ENCODE measurements at regions not wholly inside any gene's neighbourhood (a gene's known extent, or its start where the extent isn't known, plus 50 kb on each side); places are given as distances from the start of the nearest gene placed in this dataset.

- Histone ChIP-seq H3K9me3 (ENCODE audit: control extremely low read depth in 1 of 5, control insufficient read depth in 4 of 5, insufficient read depth in 2 of 5, low read depth in 1 of 5, low read length in 4 of 5) (no peaks in the 10 kb centered on the region), H3K4me1 (ENCODE audit: control extremely low read depth in 1 of 4, control insufficient read depth in 4 of 4, insufficient read depth in 4 of 4, low read length in 3 of 4) (peaks cover 0 to 8% (median 6%) of the 10 kb centered on the region in 4 experiments), H3K27ac (ENCODE audit: insufficient read depth in 1 of 2, low read depth in 1 of 2, low read length in 2 of 2, poor library complexity in 1 of 2, severe bottlenecking in 2 of 2) (no peak overlapping the region), H3K36me3 (ENCODE audit: control insufficient read depth in 4 of 4, insufficient read depth in 4 of 4, low read length in 3 of 4) (no peaks in the 10 kb centered on the region), H3K27me3 (replicated peaks in 2 of 5; ENCODE audit: control insufficient read depth in 4 of 5, insufficient read depth in 5 of 5, low read length in 4 of 5) (no peaks in the 10 kb centered on the region), H3K4me3 (ENCODE audit: control insufficient read depth in 1 of 7, extremely low read depth in 1 of 7, insufficient read depth in 4 of 7, low read depth in 2 of 7, low read length in 6 of 7) (no peak overlapping the region)
- 100% methylated on average over 2 of the region's 3 CpGs for WGBS (ENCODE audit: insufficient coverage)
- ChIA-PET POLR2A (no interaction called here), CTCF (interaction anchor here (1.1 to 1.3 kb wide), 2 partner anchors 12 to 43 kb away, joined by 3 read pairs; no protein-coding TSS in a partner anchor)
- no peak for DNase-seq
Observed at GRCh38 chr18:44594799-44595467, 85.8 kb upstream of the SETBP1 start.

GRCh38 chr18:44597797-44598196 lies 82.9 kb upstream of the SETBP1 start:
- POLR2A ChIA-PET = interaction anchor here (0.6 kb wide), 1 partner anchor 735 kb away, joined by 4 read pairs; no protein-coding TSS in a partner anchor
- Histone ChIP-seq H3K4me3 (ENCODE audit: control insufficient read depth in 1 of 7, extremely low read depth in 1 of 7, insufficient read depth in 4 of 7, low read depth in 2 of 7, low read length in 6 of 7) (peak overlapping the region in 1 of 7 experiments; percentile 6), H3K9me3 (ENCODE audit: control extremely low read depth in 1 of 5, control insufficient read depth in 4 of 5, insufficient read depth in 2 of 5, low read depth in 1 of 5, low read length in 4 of 5) (no peaks in the 10 kb centered on the region), H3K27ac (ENCODE audit: insufficient read depth in 1 of 2, low read depth in 1 of 2, low read length in 2 of 2, poor library complexity in 1 of 2, severe bottlenecking in 2 of 2) (no peak overlapping the region), H3K4me1 (ENCODE audit: control extremely low read depth in 1 of 4, control insufficient read depth in 4 of 4, insufficient read depth in 4 of 4, low read length in 3 of 4) (peaks cover 0 to 8% (median 6%) of the 10 kb centered on the region in 4 experiments), H3K27me3 (replicated peaks in 2 of 5; ENCODE audit: control insufficient read depth in 4 of 5, insufficient read depth in 5 of 5, low read length in 4 of 5) (no peaks in the 10 kb centered on the region), H3K36me3 (ENCODE audit: control insufficient read depth in 4 of 4, insufficient read depth in 4 of 4, low read length in 3 of 4) (no peaks in the 10 kb centered on the region)
- CTCF ChIA-PET = interaction anchor here (1.6 kb wide), 1 partner anchor 11 kb away, joined by 3 read pairs; no protein-coding TSS in a partner anchor
- no peak for DNase-seq
- WGBS (ENCODE audit: insufficient coverage) = 95% methylated on average over 2 of the region's 3 CpGs

- Histone ChIP-seq H3K36me3 (ENCODE audit: control insufficient read depth in 4 of 4, insufficient read depth in 4 of 4, low read length in 3 of 4) (no peaks in the 10 kb centered on the region), H3K27me3 (replicated peaks in 2 of 5; ENCODE audit: control insufficient read depth in 4 of 5, insufficient read depth in 5 of 5, low read length in 4 of 5) (no peaks in the 10 kb centered on the region), H3K4me3 (ENCODE audit: control insufficient read depth in 1 of 7, extremely low read depth in 1 of 7, insufficient read depth in 4 of 7, low read depth in 2 of 7, low read length in 6 of 7) (no peak overlapping the region), H3K4me1 (ENCODE audit: control extremely low read depth in 1 of 4, control insufficient read depth in 4 of 4, insufficient read depth in 4 of 4, low read length in 3 of 4) (peaks cover 0 to 8% (median 6%) of the 10 kb centered on the region in 4 experiments), H3K9me3 (ENCODE audit: control extremely low read depth in 1 of 5, control insufficient read depth in 4 of 5, insufficient read depth in 2 of 5, low read depth in 1 of 5, low read length in 4 of 5) (no peaks in the 10 kb centered on the region), H3K27ac (ENCODE audit: insufficient read depth in 1 of 2, low read depth in 1 of 2, low read length in 2 of 2, poor library complexity in 1 of 2, severe bottlenecking in 2 of 2) (no peak overlapping the region)
- DNase-seq = no peak
- CTCF ChIA-PET = interaction anchor here (1.3 kb wide), 1 partner anchor 12 kb away, joined by 3 read pairs; no protein-coding TSS in a partner anchor
- WGBS (ENCODE audit: insufficient coverage) = 91% methylated on average over 4 of the region's 4 CpGs
- POLR2A ChIA-PET = interaction anchor here (0.6 kb wide), 1 partner anchor 735 kb away, joined by 4 read pairs; no protein-coding TSS in a partner anchor
Observed at GRCh38 chr18:44598514-44598913, 82.2 kb upstream of the SETBP1 start.

GRCh38 chr18:44599412-44599811 lies 81.3 kb upstream of the SETBP1 start:
- Histone ChIP-seq H3K36me3 (ENCODE audit: control insufficient read depth in 4 of 4, insufficient read depth in 4 of 4, low read length in 3 of 4) (no peaks in the 10 kb centered on the region), H3K4me3 (ENCODE audit: control insufficient read depth in 1 of 7, extremely low read depth in 1 of 7, insufficient read depth in 4 of 7, low read depth in 2 of 7, low read length in 6 of 7) (no peak overlapping the region), H3K9me3 (ENCODE audit: control extremely low read depth in 1 of 5, control insufficient read depth in 4 of 5, insufficient read depth in 2 of 5, low read depth in 1 of 5, low read length in 4 of 5) (no peaks in the 10 kb centered on the region), H3K27me3 (replicated peaks in 2 of 5; ENCODE audit: control insufficient read depth in 4 of 5, insufficient read depth in 5 of 5, low read length in 4 of 5) (no peaks in the 10 kb centered on the region), H3K4me1 (ENCODE audit: control extremely low read depth in 1 of 4, control insufficient read depth in 4 of 4, insufficient read depth in 4 of 4, low read length in 3 of 4) (peaks cover 0 to 8% (median 6%) of the 10 kb centered on the region in 4 experiments), H3K27ac (ENCODE audit: insufficient read depth in 1 of 2, low read depth in 1 of 2, low read length in 2 of 2, poor library complexity in 1 of 2, severe bottlenecking in 2 of 2) (no peak overlapping the region)
- POLR2A ChIA-PET = interaction anchor here (0.7 kb wide), 1 partner anchor 182 kb away, joined by 8 read pairs; no protein-coding TSS in a partner anchor
- 96% methylated on average over 3 of the region's 4 CpGs for WGBS (ENCODE audit: insufficient coverage)
- no peak for DNase-seq
- CTCF ChIA-PET = interaction anchor here (1.3 kb wide), 1 partner anchor 13 kb away, joined by 3 read pairs; no protein-coding TSS in a partner anchor

DNA sequence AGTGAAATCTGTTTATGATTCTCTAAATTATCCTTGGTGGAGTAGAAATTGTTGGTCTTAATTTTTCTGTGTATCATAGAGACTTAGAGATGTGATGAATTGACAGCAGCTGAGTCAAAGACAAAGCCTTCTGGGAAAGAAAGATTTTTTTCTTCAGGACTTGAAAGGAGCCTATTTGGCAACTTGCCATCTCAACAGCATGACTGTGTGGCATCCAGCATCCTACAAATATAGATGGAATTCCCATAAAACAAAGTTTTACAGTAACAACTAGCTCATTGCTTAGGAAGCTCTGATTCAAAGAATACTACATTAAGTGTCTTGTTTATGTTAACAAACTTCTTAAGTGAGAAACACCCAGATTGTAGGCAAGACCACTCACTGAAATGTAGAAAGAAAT lies 79.2 kb upstream of the SETBP1 start:
- H3K27ac ChIP-seq (ENCODE audit: insufficient read depth in 1 of 2, low read depth in 1 of 2, low read length in 2 of 2, poor library complexity in 1 of 2, severe bottlenecking in 2 of 2) = no peak overlapping the region
- no peak for DNase-seq

DNA sequence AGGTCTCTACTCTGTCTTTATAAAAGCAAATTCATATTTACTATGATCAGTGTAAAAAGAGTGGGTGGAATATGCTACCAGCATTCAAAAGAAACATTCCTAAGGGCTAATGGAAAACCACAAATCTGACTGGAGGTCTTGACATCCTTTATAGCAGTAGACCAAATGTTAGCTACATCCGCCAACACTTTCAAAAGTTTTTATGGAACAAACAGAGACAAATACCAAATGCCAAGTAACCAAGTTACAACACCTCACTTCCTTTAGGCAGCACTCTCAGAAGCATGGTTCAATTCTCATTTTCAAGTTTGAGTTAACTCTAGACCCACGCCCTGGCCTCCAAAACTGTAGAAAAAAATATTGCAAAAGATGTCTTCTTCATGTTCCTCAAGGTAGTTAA lies 78.3 kb upstream of the SETBP1 start:
- no peak for DNase-seq
- 95% methylated on average over 2 of the region's 2 CpGs for WGBS (ENCODE audit: insufficient coverage)
- CTCF ChIA-PET = no interaction called here

More for the DNA sequence above, 79.2 kb upstream of the SETBP1 start:
- ChIA-PET CTCF (no interaction called here), POLR2A (no interaction called here)
- H3K36me3 ChIP-seq (ENCODE audit: control insufficient read depth in 4 of 4, insufficient read depth in 4 of 4, low read length in 3 of 4) = no peaks in the 10 kb centered on the region
- no peaks in the 10 kb centered on the region for H3K9me3 ChIP-seq (ENCODE audit: control extremely low read depth in 1 of 5, control insufficient read depth in 4 of 5, insufficient read depth in 2 of 5, low read depth in 1 of 5, low read length in 4 of 5)
- H3K4me1 ChIP-seq (ENCODE audit: control extremely low read depth in 1 of 4, control insufficient read depth in 4 of 4, insufficient read depth in 4 of 4, low read length in 3 of 4) = peaks cover 0 to 8% (median 6%) of the 10 kb centered on the region in 4 experiments
- no peaks in the 10 kb centered on the region for H3K27me3 ChIP-seq (replicated peaks in 2 of 5; ENCODE audit: control insufficient read depth in 4 of 5, insufficient read depth in 5 of 5, low read length in 4 of 5)
- no peak overlapping the region for H3K4me3 ChIP-seq (ENCODE audit: control insufficient read depth in 1 of 7, extremely low read depth in 1 of 7, insufficient read depth in 4 of 7, low read depth in 2 of 7, low read length in 6 of 7)

GRCh38 chr18:44602845-44603244 lies 77.8 kb upstream of the SETBP1 start:
- H3K4me1 ChIP-seq (ENCODE audit: control extremely low read depth in 1 of 4, control insufficient read depth in 4 of 4, insufficient read depth in 4 of 4, low read length in 3 of 4) = no peaks in the 10 kb centered on the region
- DNase-seq = no peak
- CTCF ChIA-PET = no interaction called here

More for the DNA sequence above, 78.3 kb upstream of the SETBP1 start:
- Histone ChIP-seq H3K27me3 (replicated peaks in 2 of 5; ENCODE audit: control insufficient read depth in 4 of 5, insufficient read depth in 5 of 5, low read length in 4 of 5) (no peaks in the 10 kb centered on the region), H3K36me3 (ENCODE audit: control insufficient read depth in 4 of 4, insufficient read depth in 4 of 4, low read length in 3 of 4) (no peaks in the 10 kb centered on the region), H3K4me3 (ENCODE audit: control insufficient read depth in 1 of 7, extremely low read depth in 1 of 7, insufficient read depth in 4 of 7, low read depth in 2 of 7, low read length in 6 of 7) (no peak overlapping the region), H3K4me1 (ENCODE audit: control extremely low read depth in 1 of 4, control insufficient read depth in 4 of 4, insufficient read depth in 4 of 4, low read length in 3 of 4) (peaks cover 0 to 3% (median 2%) of the 10 kb centered on the region in 4 experiments), H3K27ac (ENCODE audit: insufficient read depth in 1 of 2, low read depth in 1 of 2, low read length in 2 of 2, poor library complexity in 1 of 2, severe bottlenecking in 2 of 2) (no peak overlapping the region), H3K9me3 (ENCODE audit: control extremely low read depth in 1 of 5, control insufficient read depth in 4 of 5, insufficient read depth in 2 of 5, low read depth in 1 of 5, low read length in 4 of 5) (no peaks in the 10 kb centered on the region)
- POLR2A ChIA-PET = no interaction called here

More at GRCh38 chr18:44602845-44603244, 77.8 kb upstream of the SETBP1 start:
- H3K27ac ChIP-seq (ENCODE audit: insufficient read depth in 1 of 2, low read depth in 1 of 2, low read length in 2 of 2, poor library complexity in 1 of 2, severe bottlenecking in 2 of 2) = no peak overlapping the region
- WGBS (ENCODE audit: insufficient coverage) = 80% methylated on average over 1 of the region's 1 CpG
- H3K4me3 ChIP-seq (ENCODE audit: control insufficient read depth in 1 of 7, extremely low read depth in 1 of 7, insufficient read depth in 4 of 7, low read depth in 2 of 7, low read length in 6 of 7) = no peak overlapping the region
- H3K36me3 ChIP-seq (ENCODE audit: control insufficient read depth in 4 of 4, insufficient read depth in 4 of 4, low read length in 3 of 4) = no peaks in the 10 kb centered on the region
- H3K27me3 ChIP-seq (replicated peaks in 2 of 5; ENCODE audit: control insufficient read depth in 4 of 5, insufficient read depth in 5 of 5, low read length in 4 of 5) = no peaks in the 10 kb centered on the region
- POLR2A ChIA-PET = no interaction called here
- H3K9me3 ChIP-seq (ENCODE audit: control extremely low read depth in 1 of 5, control insufficient read depth in 4 of 5, insufficient read depth in 2 of 5, low read depth in 1 of 5, low read length in 4 of 5) = no peaks in the 10 kb centered on the region
